Lung (tissue), 11 donors: ENCODE measurements at regions not wholly inside any gene's neighbourhood (a gene's known extent, or its start where the extent isn't known, plus 50 kb on each side); places are given as distances from the start of the nearest gene placed in this dataset.

ENCODE experiments used
- ATAC-seq: fragments of 200-7000 bp; cut with Tn5 transposase; one replicate; pipeline ENCODE4 v1.9.1; 2020; ENCODE audit warnings: moderate number of reproducible peaks; ENCODE audit not compliant: insufficient read depth, low FRiP score
- DNase-seq, 3 donors: peaks; one replicate each; pipeline ENCODE4 v3.0.0-alpha.2; 2013 to 2017
- H3K27ac ChIP-seq, 2 donors: one replicate each; pipeline ENCODE4 v1.5.1; 2013; ENCODE audit warnings: mild to moderate bottlenecking in 2 of 2, moderate library complexity in 2 of 2, control low read depth in 1 of 2, inconsistent platforms in 1 of 2, low read depth in 1 of 2, low read length in 1 of 2
- H3K27me3 ChIP-seq, 3 donors: one replicate each; pipeline ENCODE4 v1.5.1; 2013; ENCODE audit warnings: low read length in 2 of 3; ENCODE audit not compliant: control insufficient read depth in 3 of 3, insufficient read depth in 3 of 3
- H3K36me3 ChIP-seq, 4 donors: one replicate each; pipeline ENCODE4 v1.5.1; 2013; ENCODE audit warnings: low read length in 4 of 4, mild to moderate bottlenecking in 1 of 4, moderate library complexity in 1 of 4; ENCODE audit not compliant: control insufficient read depth in 4 of 4, insufficient read depth in 4 of 4
- H3K4me1 ChIP-seq, 5 donors: one replicate each; pipeline ENCODE4 v1.5.1; 2013; ENCODE audit warnings: low read length in 5 of 5, mild to moderate bottlenecking in 2 of 5, moderate library complexity in 1 of 5; ENCODE audit not compliant: control insufficient read depth in 5 of 5, insufficient read depth in 5 of 5
- H3K4me3 ChIP-seq: one replicate; pipeline ENCODE4 v1.5.1; 2013; ENCODE audit warnings: mild to moderate bottlenecking, control low read depth, moderate library complexity
- H3K9ac ChIP-seq, 2 donors: one replicate each; pipeline ENCODE4 v1.5.1; 2013; ENCODE audit warnings: low read length in 2 of 2, control low read depth in 1 of 2; ENCODE audit not compliant: insufficient read depth in 1 of 2
- H3K9me3 ChIP-seq, 4 donors: one replicate each; pipeline ENCODE4 v1.5.1; 2013; ENCODE audit warnings: low read length in 3 of 4, mild to moderate bottlenecking in 1 of 4, moderate library complexity in 1 of 4; ENCODE audit not compliant: control insufficient read depth in 4 of 4, insufficient read depth in 3 of 4
- CTCF ChIP-seq: IDR thresholded peaks from 2 replicates; pipeline ENCODE4 v1.5.1; 2012; ENCODE audit warnings: mild to moderate bottlenecking; ENCODE audit errors: control extremely low read depth, extremely low read depth
- WGBS, 2 donors: extraction: QIAGEN DNeasy Blood & Tissue Kit; methylation state at CpG; one replicate each; pipeline ENCODE4 v1.1.7; 2013; 5-methylcytosine and 5-hydroxymethylcytosine counted together
- donor health status: control.
- donor health status: control.
- donor health status: Bipolar disorder and iron deficiency.
- donor health status: healthy.
- donor health status: DM: yes; HTN: yes; CAD: no.

GRCh38 chr3:78314327-78314726 is 1274.4 kb downstream of the ROBO2 start:
- no peak for TF ChIP-seq CTCF
- ATAC-seq (no peak), DNase-seq (no peak)
- no peak overlapping the region for H3K27ac ChIP-seq
- no peaks in the 10 kb centered on the region for H3K4me1 ChIP-seq
- no peak overlapping the region for H3K4me3 ChIP-seq
- H3K27me3 ChIP-seq = no peaks in the 10 kb centered on the region
- H3K36me3 ChIP-seq = no peaks in the 10 kb centered on the region
- H3K9ac ChIP-seq = no peak overlapping the region
- peaks cover 0 to 2% (median 0%) of the 10 kb centered on the region in 4 donors for H3K9me3 ChIP-seq
- WGBS, 2 donors = 65 to 67% methylated on average over 2 of the region's 2 CpGs

GRCh38 chr3:78317774-78318173 is 1277.9 kb downstream of the ROBO2 start:
- DNase-seq = no peak
- Histone ChIP-seq H3K27me3 (no peaks in the 10 kb centered on the region), H3K36me3 (no peaks in the 10 kb centered on the region), H3K4me1 (no peaks in the 10 kb centered on the region), H3K27ac (no peak overlapping the region), H3K9me3 (peaks cover 0 to 2% (median 0%) of the 10 kb centered on the region in 4 donors), H3K4me3 (no peak overlapping the region), H3K9ac (no peak overlapping the region)
- TF ChIP-seq CTCF = no peak
- no peak for ATAC-seq
- WGBS, 2 donors = 78 to 90% methylated on average over 1 of the region's 1 CpG

- no peak for ATAC-seq
- no peaks in the 10 kb centered on the region for H3K36me3 ChIP-seq
- WGBS, 2 donors = 81 to 92% methylated on average over 2 of the region's 2 CpGs
- DNase-seq = no peak
- no peak overlapping the region for H3K9ac ChIP-seq
- no peak overlapping the region for H3K27ac ChIP-seq
- no peaks in the 10 kb centered on the region for H3K4me1 ChIP-seq
- H3K27me3 ChIP-seq = no peaks in the 10 kb centered on the region
- no peak overlapping the region for H3K4me3 ChIP-seq
- H3K9me3 ChIP-seq = peaks cover 0 to 2% (median 0%) of the 10 kb centered on the region in 4 donors
- TF ChIP-seq CTCF = no peak
Measured at GRCh38 chr3:78322780-78323179, 1282.9 kb downstream of the ROBO2 start.

- no peak for DNase-seq
- Histone ChIP-seq H3K9ac (no peak overlapping the region), H3K36me3 (no peaks in the 10 kb centered on the region), H3K4me3 (no peak overlapping the region), H3K27me3 (no peaks in the 10 kb centered on the region), H3K9me3 (no peaks in the 10 kb centered on the region), H3K4me1 (no peaks in the 10 kb centered on the region), H3K27ac (no peak overlapping the region)
- WGBS, 2 donors = 37 to 57% methylated on average over 2 of the region's 2 CpGs
- no peak for TF ChIP-seq CTCF
- no peak for ATAC-seq
Measured at GRCh38 chr3:78337801-78338211, 1297.9 kb downstream of the ROBO2 start.
